ENCODE measurements at regions not wholly inside any gene's neighbourhood (a gene's known extent, or its start where the extent isn't known, plus 50 kb on each side); places are given as distances from the start of the nearest gene placed in this dataset.
A peak's percentile ranks its signal among the peaks of the same experiment; 100 is the strongest.

GRCh38 chr7:155979994-155980393, 167.7 kb upstream of the SHH start:
- DNase-seq (ENCODE audit: low spot score) = no peak

GRCh38 chr7:155979566-155979965, 167.3 kb upstream of the SHH start:
- no peak for DNase-seq (ENCODE audit: low spot score)

- DNase-seq (ENCODE audit: low spot score) = no peak
These were observed 163.2 kb upstream of the SHH start for GRCh38 chr7:155975490-155975889.

- DNase-seq (ENCODE audit: low spot score) = no peak
These were observed 162.1 kb upstream of the SHH start for GRCh38 chr7:155974186-155974897.

- DNase-seq (ENCODE audit: low spot score) = no peak
These were observed 161.3 kb upstream of the SHH start for GRCh38 chr7:155973451-155973997.

GRCh38 chr7:155972651-155973390, 160.6 kb upstream of the SHH start:
- no peak for DNase-seq (ENCODE audit: low spot score)

GRCh38 chr7:155972247-155972646, 160.0 kb upstream of the SHH start:
- DNase-seq (ENCODE audit: low spot score) = no peak

- DNase-seq (ENCODE audit: low spot score) = no peak
These were observed 159.0 kb upstream of the SHH start for GRCh38 chr7:155971180-155971770.

- DNase-seq (ENCODE audit: low spot score) = no peak
These were observed 157.1 kb upstream of the SHH start for GRCh38 chr7:155969192-155969929.

- no peak for DNase-seq (ENCODE audit: low spot score)
These were observed 152.7 kb upstream of the SHH start for GRCh38 chr7:155965010-155965409.

- no peak for DNase-seq (ENCODE audit: low spot score)
These were observed 152.3 kb upstream of the SHH start for GRCh38 chr7:155964543-155964942.

GRCh38 chr7:155963771-155964195, 151.5 kb upstream of the SHH start:
- DNase-seq (ENCODE audit: low spot score) = no peak

GRCh38 chr7:155963356-155963755, 151.1 kb upstream of the SHH start:
- no peak for DNase-seq (ENCODE audit: low spot score)

GRCh38 chr7:155962968-155963300, 150.7 kb upstream of the SHH start:
- peak; percentile 36 for DNase-seq (ENCODE audit: low spot score)

GRCh38 chr7:155962191-155962967, 150.1 kb upstream of the SHH start:
- DNase-seq (ENCODE audit: low spot score) = peak; percentile 94

- peak; percentile 97 for DNase-seq (ENCODE audit: low spot score)
These were observed 149.3 kb upstream of the SHH start for GRCh38 chr7:155961241-155962190.

- DNase-seq (ENCODE audit: low spot score) = peak; percentile 89
These were observed 147.6 kb upstream of the SHH start for GRCh38 chr7:155959894-155960293.

GRCh38 chr7:155956977-155957376, 144.7 kb upstream of the SHH start:
- no peak for DNase-seq (ENCODE audit: low spot score)

GRCh38 chr7:155955367-155955635, 143.0 kb upstream of the SHH start:
- DNase-seq (ENCODE audit: low spot score) = no peak
